Upper lobe of left lung (tissue), 6 donors: ENCODE measurements at regions not wholly inside any gene's neighbourhood (a gene's known extent, or its start where the extent isn't known, plus 50 kb on each side); places are given as distances from the start of the nearest gene placed in this dataset.

Source experiments
- ATAC-seq, 2 donors: fragments of 200-7000 bp; cut with Tn5 transposase; one replicate each; pipeline ENCODE4 v1.9.1; 2022; ENCODE audit warnings: mild to moderate bottlenecking in 2 of 2, moderate library complexity in 2 of 2; ENCODE audit not compliant: low FRiP score in 2 of 2
- DNase-seq, 2 donors: peaks; one replicate each; pipeline ENCODE4 v3.0.0-alpha.2; 2019 to 2020
- H3K27ac ChIP-seq, 4 donors: fragments of 200-600 bp; sonication (generic); one replicate each; pipeline ENCODE4 v1.5.1; 2016 to 2019
- H3K27me3 ChIP-seq, 4 donors: fragments of 200-600 bp; sonication (generic); one replicate each; pipeline ENCODE4 v1.5.1; 2017 to 2019
- H3K36me3 ChIP-seq, 4 donors: fragments of 200-600 bp; sonication (generic); one replicate each; pipeline ENCODE4 v1.5.1; 2016 to 2019
- H3K4me1 ChIP-seq, 4 donors: fragments of 200-600 bp; sonication (generic); one replicate each; pipeline ENCODE4 v1.5.1; 2018 to 2019
- H3K4me3 ChIP-seq, 4 donors: fragments of 200-600 bp; sonication (generic); one replicate each; pipeline ENCODE4 v1.5.1; 2017 to 2019; ENCODE audit warnings: mild to moderate bottlenecking in 2 of 4, moderate library complexity in 1 of 4
- H3K9me3 ChIP-seq, 4 donors: fragments of 200-600 bp; sonication (generic); one replicate each; pipeline ENCODE4 v1.5.1; 2018 to 2019
- EP300 ChIP-seq, 4 donors: sonication (generic); formaldehyde crosslinking; IDR thresholded peaks; one replicate each; pipeline ENCODE4 v1.5.1; 2017; ENCODE audit warnings: antibody characterized with exemption in 4 of 4, control low read depth in 2 of 4
- POLR2A ChIP-seq, 4 donors: fragments of 450-650 bp; IDR thresholded peaks; one replicate each; pipeline ENCODE4 v1.5.1; 2016 to 2017; ENCODE audit warnings: antibody characterized with exemption in 4 of 4, mild to moderate bottlenecking in 2 of 4
- POLR2AphosphoS5 ChIP-seq, 2 donors: sonication (generic); formaldehyde crosslinking; IDR thresholded peaks; one replicate each; pipeline ENCODE4 v1.5.1; 2017; ENCODE audit warnings: antibody characterized with exemption in 2 of 2
- WGBS, 2 donors: methylation state at CpG; one replicate each; pipeline ENCODE4 v1.1.5; 2017 to 2018; 5-methylcytosine and 5-hydroxymethylcytosine counted together
- TF ChIP-seq, protein P1 (sequence below), 6 experiments: fragments of 450-650 bp in 4 of 6; fragments of 200-600 bp in 2 of 6; sonication (generic) in 2 of 6; IDR thresholded peaks; one replicate each; pipeline ENCODE4 v1.5.1; 2016 to 2019; ENCODE audit warnings: antibody characterized with exemption in 6 of 6
- donor health status: DM: no; HTN: no; CAD: no; lungs with moderate emphysema.
- donor health status: DM: no; HTN: yes; CAD: no; lungs with severe emphysema.

DNA sequence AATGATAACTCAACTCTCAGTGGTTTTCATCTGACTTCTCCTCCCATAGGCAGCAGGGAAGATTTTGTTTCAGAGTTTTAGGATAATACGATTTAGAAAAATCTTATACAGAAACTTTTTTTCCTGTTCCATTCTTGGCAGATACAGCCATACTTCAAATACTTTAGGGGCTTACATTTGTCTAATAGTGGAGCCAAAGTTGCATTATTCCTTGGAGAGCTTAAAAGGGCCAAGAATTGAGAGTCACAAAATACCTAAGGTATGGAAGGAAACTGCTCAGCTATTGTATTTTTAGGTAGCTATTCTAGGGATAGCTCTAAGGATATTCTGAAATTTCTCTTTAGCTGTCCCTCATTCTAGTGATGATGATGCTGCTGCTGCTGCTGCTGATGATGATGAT, 132.9 kb upstream of the PTCHD1 start:
- H3K27ac ChIP-seq: no peak overlapping the region
- H3K36me3 ChIP-seq: no peaks in the 10 kb centered on the region
- no peaks in the 10 kb centered on the region for H3K9me3 ChIP-seq
- 77 to 81% methylated on average over 1 of the region's 1 CpG for WGBS, 2 donors
- no peak for TF ChIP-seq EP300 (IDR thresholded peaks at IDR 0.05)
- TF ChIP-seq POLR2AphosphoS5 (IDR thresholded peaks at IDR 0.05): no peak
- no peak for TF ChIP-seq POLR2A (IDR thresholded peaks at IDR 0.05)
- TF ChIP-seq, protein P1, sequence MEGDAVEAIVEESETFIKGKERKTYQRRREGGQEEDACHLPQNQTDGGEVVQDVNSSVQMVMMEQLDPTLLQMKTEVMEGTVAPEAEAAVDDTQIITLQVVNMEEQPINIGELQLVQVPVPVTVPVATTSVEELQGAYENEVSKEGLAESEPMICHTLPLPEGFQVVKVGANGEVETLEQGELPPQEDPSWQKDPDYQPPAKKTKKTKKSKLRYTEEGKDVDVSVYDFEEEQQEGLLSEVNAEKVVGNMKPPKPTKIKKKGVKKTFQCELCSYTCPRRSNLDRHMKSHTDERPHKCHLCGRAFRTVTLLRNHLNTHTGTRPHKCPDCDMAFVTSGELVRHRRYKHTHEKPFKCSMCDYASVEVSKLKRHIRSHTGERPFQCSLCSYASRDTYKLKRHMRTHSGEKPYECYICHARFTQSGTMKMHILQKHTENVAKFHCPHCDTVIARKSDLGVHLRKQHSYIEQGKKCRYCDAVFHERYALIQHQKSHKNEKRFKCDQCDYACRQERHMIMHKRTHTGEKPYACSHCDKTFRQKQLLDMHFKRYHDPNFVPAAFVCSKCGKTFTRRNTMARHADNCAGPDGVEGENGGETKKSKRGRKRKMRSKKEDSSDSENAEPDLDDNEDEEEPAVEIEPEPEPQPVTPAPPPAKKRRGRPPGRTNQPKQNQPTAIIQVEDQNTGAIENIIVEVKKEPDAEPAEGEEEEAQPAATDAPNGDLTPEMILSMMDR (IDR thresholded peaks at IDR 0.05): no peak
- no peaks in the 10 kb centered on the region for H3K27me3 ChIP-seq
- no peak overlapping the region for H3K4me3 ChIP-seq
- no peak for DNase-seq
- no peak for ATAC-seq
- no peaks in the 10 kb centered on the region for H3K4me1 ChIP-seq

DNA sequence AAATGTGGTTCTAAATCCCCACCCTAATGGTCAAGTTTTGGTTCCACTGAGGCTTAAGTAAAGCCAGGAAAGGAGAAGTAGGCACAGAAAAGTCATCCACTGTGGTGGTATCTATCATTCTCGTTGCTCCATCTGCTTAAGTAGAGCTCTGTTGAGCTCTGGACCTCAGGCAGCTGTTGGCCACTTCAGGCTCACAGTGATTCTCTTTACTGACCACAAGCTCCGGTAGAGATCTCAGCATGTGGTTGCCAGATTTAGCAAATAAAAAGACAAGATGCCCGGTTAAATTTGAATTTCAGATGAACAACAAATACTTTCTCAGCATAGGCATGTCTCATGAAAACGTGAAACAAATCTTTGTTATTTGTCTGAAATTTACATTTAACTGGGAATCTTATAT, 132.3 kb upstream of the PTCHD1 start:
- DNase-seq (no peak), ATAC-seq (no peak)
- Histone ChIP-seq H3K36me3 (no peaks in the 10 kb centered on the region), H3K27ac (no peak overlapping the region), H3K4me1 (no peaks in the 10 kb centered on the region), H3K4me3 (no peak overlapping the region), H3K9me3 (no peaks in the 10 kb centered on the region), H3K27me3 (no peaks in the 10 kb centered on the region)
- TF ChIP-seq, protein P1 (IDR thresholded peaks at IDR 0.05): no peak
- TF ChIP-seq POLR2A (IDR thresholded peaks at IDR 0.05): no peak
- TF ChIP-seq EP300 (IDR thresholded peaks at IDR 0.05): no peak
- no peak for TF ChIP-seq POLR2AphosphoS5 (IDR thresholded peaks at IDR 0.05)
- WGBS, 2 donors: 46 to 67% methylated on average over 3 to 4 of the region's 4 CpGs

GRCh38 chrX:23223169-23223568, 111.5 kb upstream of the PTCHD1 start:
- Histone ChIP-seq H3K4me3 (no peak overlapping the region), H3K27ac (no peak overlapping the region), H3K27me3 (no peaks in the 10 kb centered on the region), H3K36me3 (no peaks in the 10 kb centered on the region), H3K4me1 (no peaks in the 10 kb centered on the region), H3K9me3 (no peaks in the 10 kb centered on the region)
- DNase-seq: no peak
- 82 to 87% methylated on average over 5 of the region's 5 CpGs for WGBS, 2 donors
- no peak for ATAC-seq
- TF ChIP-seq, protein P1 (IDR thresholded peaks at IDR 0.05): no peak
- no peak for TF ChIP-seq POLR2A (IDR thresholded peaks at IDR 0.05)
- no peak for TF ChIP-seq EP300 (IDR thresholded peaks at IDR 0.05)
- TF ChIP-seq POLR2AphosphoS5 (IDR thresholded peaks at IDR 0.05): no peak

- TF ChIP-seq POLR2AphosphoS5 (IDR thresholded peaks at IDR 0.05): no peak
- TF ChIP-seq POLR2A (IDR thresholded peaks at IDR 0.05): no peak
- TF ChIP-seq, protein P1 (IDR thresholded peaks at IDR 0.05): no peak
- no peak for TF ChIP-seq EP300 (IDR thresholded peaks at IDR 0.05)
- no peaks in the 10 kb centered on the region for H3K27me3 ChIP-seq
- H3K36me3 ChIP-seq: no peaks in the 10 kb centered on the region
- H3K9me3 ChIP-seq: no peaks in the 10 kb centered on the region
- no peak overlapping the region for H3K4me3 ChIP-seq
- DNase-seq (no peak), ATAC-seq (no peak)
- H3K4me1 ChIP-seq: no peaks in the 10 kb centered on the region
- H3K27ac ChIP-seq: no peak overlapping the region
- WGBS, 2 donors: 49 to 51% methylated on average over 3 of the region's 3 CpGs
These were observed 106.2 kb upstream of the PTCHD1 start for GRCh38 chrX:23228454-23228853.

DNA sequence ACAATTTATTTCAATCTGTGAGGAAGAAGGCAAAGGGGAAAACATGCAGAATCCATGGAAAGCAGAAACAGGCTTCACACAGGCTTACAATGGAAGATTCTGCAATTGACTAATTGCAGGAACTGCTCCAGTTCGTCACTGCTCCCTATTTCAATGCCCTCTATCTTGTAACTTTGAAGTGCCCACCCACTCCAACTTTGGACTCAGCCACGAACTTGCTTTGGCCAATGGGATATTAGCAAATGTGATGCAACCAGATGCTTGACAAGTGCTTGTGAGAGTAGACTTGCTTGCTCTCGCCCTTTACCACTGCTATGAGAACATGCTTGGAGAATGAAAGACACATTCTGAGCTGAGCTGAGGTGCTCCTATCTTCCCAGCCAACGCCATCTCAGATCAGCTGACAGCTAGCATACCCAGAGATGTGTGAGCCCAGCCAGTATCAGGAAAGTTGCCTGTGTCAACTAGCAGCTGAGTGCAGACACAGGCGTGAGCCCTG, 105.7 kb upstream of the PTCHD1 start:
- TF ChIP-seq, protein P1 (IDR thresholded peaks at IDR 0.05): no peak
- DNase-seq (peak in 1 of 2 donors; percentile 53), ATAC-seq (peak in 1 of 2 donors; percentile 69)
- 26 to 37% methylated on average over 3 to 5 of the region's 5 CpGs for WGBS, 2 donors
- H3K27ac ChIP-seq: no peak overlapping the region
- H3K4me1 ChIP-seq: no peaks in the 10 kb centered on the region
- H3K9me3 ChIP-seq: no peaks in the 10 kb centered on the region
- H3K4me3 ChIP-seq: no peak overlapping the region
- H3K27me3 ChIP-seq: no peaks in the 10 kb centered on the region
- H3K36me3 ChIP-seq: no peaks in the 10 kb centered on the region
